ENCODE measurements at regions not wholly inside any gene's neighbourhood (a gene's known extent, or its start where the extent isn't known, plus 50 kb on each side); places are given as distances from the start of the nearest gene placed in this dataset.

DNA sequence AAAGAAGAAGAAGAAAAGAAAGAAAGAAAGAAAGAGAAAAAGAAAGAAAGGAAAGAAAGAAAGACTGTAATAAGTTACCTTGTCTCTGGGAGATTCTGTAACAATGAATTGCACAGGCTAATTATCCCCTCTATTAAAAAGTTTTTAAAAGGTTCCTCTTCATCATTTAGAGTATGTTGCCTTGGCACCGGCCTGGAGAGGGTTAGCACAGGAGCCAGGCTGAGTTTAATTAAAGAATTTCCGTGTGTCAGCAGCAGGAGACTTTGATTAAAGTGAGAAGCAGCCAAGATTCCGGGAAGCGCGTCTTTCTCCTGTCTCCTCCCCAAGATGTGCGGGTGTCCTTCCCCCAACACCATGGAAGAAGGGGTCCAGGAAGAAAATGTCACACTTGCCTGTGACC is 92.8 kb upstream of the ETV6 start:
- Histone ChIP-seq H3K4me3 (peak overlapping the region in 6 of 10 donors; percentile 12 to 40 (median 30)), H3K27ac (no peak overlapping the region), H3K4me1 (peaks cover 0 to 15% (median 3%) of the 10 kb centered on the region in 9 donors), H3K36me3 (no peaks in the 10 kb centered on the region), H3K27me3 (no peaks in the 10 kb centered on the region), H3K9me3 (no peaks in the 10 kb centered on the region)
- ATAC-seq (no peak), DNase-seq (no peak)
- intact Hi-C loops (cut with DNase I): no loop called here
- TF ChIP-seq, protein P1, sequence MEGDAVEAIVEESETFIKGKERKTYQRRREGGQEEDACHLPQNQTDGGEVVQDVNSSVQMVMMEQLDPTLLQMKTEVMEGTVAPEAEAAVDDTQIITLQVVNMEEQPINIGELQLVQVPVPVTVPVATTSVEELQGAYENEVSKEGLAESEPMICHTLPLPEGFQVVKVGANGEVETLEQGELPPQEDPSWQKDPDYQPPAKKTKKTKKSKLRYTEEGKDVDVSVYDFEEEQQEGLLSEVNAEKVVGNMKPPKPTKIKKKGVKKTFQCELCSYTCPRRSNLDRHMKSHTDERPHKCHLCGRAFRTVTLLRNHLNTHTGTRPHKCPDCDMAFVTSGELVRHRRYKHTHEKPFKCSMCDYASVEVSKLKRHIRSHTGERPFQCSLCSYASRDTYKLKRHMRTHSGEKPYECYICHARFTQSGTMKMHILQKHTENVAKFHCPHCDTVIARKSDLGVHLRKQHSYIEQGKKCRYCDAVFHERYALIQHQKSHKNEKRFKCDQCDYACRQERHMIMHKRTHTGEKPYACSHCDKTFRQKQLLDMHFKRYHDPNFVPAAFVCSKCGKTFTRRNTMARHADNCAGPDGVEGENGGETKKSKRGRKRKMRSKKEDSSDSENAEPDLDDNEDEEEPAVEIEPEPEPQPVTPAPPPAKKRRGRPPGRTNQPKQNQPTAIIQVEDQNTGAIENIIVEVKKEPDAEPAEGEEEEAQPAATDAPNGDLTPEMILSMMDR (IDR thresholded peaks at IDR 0.05): no peak
- 27 to 41% methylated on average over 6 of the region's 6 CpGs for WGBS, 2 donors

DNA sequence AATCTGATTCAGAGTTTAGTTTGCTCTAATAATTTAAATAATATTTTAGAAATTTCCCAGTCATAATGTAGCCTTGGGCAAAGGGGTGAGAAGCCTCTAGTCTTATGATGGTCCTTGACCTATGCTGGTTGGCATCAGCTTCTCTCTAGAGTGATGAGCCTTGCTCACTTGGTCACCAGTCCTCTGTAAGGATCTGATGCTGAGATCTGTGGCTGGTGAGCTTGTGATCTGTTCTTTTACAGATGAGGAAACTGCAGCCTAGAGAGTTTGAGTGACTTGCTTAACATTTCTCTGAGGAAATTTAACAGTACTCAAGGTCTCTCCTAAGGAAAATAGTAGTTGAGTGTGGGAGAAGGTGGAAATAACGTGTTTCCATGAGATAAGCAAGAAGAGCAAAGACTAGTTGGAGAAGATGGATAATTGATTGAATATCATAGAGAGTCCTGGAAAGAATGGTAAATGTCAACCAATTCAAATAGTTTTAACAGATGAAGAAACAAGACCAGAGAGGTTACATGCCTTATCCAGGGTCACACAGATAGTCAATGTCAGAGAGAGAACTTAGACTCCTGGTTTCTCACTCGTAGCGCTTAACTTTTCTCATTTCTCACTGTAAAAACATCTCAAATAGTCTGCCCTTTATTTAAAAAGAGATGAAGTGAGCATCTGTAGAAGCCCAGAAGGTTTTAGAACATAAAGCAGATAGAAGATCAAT is 89.7 kb upstream of the ETV6 start:
- Histone ChIP-seq H3K36me3 (no peaks in the 10 kb centered on the region), H3K4me1 (peaks cover 0 to 15% (median 3%) of the 10 kb centered on the region in 9 donors), H3K27me3 (no peaks in the 10 kb centered on the region), H3K9me3 (no peaks in the 10 kb centered on the region), H3K27ac (no peak overlapping the region), H3K4me3 (no peak overlapping the region)
- 83 to 86% methylated on average over 3 of the region's 3 CpGs for whole genome bisulfite sequencing, 2 donors
- TF ChIP-seq, protein P1 (IDR thresholded peaks at IDR 0.05): no peak
- DNase-seq (no peak), ATAC-seq (no peak)
- intact Hi-C loops (cut with DNase I): no loop called here

DNA sequence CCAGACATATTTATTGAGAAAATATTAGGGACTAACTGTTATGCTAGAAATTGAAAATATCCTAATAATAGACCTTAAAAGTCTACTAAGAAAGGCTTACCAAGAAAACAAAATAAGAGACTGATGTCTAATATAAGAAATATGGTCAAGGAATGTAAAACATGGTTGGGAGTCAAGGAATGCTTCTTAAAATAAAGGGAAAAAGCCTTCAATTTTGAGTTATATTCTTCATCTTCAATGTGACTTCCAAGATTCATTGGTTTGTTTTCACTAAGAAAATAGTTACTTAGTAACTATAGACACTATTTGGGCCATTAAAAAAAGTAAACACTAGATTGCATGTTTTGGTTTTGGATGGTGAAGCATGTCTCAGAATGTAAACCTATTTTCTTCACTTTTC is 88.1 kb upstream of the ETV6 start:
- no peak overlapping the region for H3K4me3 ChIP-seq
- ATAC-seq (no peak), DNase-seq (no peak)
- no peak overlapping the region for H3K27ac ChIP-seq
- peaks cover 0 to 7% (median 0%) of the 10 kb centered on the region in 9 donors for H3K4me1 ChIP-seq
- H3K36me3 ChIP-seq: no peaks in the 10 kb centered on the region
- no peaks in the 10 kb centered on the region for H3K9me3 ChIP-seq
- TF ChIP-seq, protein P1 (IDR thresholded peaks at IDR 0.05): no peak
- no peaks in the 10 kb centered on the region for H3K27me3 ChIP-seq
- intact Hi-C loops (cut with DNase I): no loop called here

DNA sequence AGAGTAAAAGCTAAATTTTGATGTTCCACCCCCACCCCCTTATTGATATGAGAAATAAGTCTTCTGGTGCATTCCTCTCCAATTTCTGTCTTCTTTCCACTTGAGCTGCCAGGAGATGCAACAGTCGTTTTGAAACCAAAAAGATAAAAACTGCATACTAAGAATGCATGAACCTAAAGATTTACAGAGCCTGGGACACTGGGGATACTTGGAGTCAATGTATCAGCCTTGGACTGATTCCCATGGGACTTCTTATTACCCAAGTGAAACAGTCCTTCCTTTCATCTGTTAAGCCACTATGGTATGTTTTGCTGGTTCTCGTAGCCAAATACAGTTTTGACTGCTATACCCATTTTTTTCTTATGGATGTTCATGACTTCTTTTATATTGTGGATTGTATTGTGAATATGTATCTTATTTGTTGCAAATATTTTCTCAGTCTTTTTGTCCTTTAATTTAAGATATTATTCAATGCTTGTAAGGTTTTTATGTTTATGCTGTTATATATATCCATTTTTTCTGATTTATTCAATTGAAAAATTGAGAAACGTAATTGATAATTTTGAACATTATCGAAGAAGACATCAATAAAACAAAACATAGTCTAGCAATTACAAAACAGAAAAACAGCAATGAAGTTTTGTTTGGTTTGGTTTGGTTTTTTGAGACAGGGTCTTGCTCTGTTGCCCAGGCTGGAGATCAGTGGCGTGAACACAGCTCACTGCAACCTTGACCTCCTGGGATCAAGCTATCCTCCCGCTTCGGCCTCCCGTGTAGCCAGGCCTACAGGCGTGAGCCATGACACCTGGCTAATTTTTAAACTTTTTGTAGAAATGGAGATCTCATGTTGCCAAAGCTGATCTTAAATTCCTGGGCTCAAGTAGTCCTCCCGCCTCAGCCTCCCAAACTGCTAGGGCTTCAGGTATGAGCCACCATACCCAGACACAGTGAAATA is 85.4 kb upstream of the ETV6 start:
- Histone ChIP-seq H3K4me1 (no peaks in the 10 kb centered on the region), H3K27ac (no peak overlapping the region), H3K36me3 (no peaks in the 10 kb centered on the region), H3K27me3 (no peaks in the 10 kb centered on the region), H3K4me3 (no peak overlapping the region), H3K9me3 (no peaks in the 10 kb centered on the region)
- intact Hi-C loops (cut with DNase I): no loop called here
- DNase-seq (no peak), ATAC-seq (no peak)
- 89 to 90% methylated on average over 10 of the region's 10 CpGs for WGBS, 2 donors
- TF ChIP-seq, protein P1 (IDR thresholded peaks at IDR 0.05): no peak

Measured in heart right ventricle (tissue), 16 donors.